HG03060 (cell line): ENCODE measurements at regions not wholly inside any gene's neighbourhood (a gene's known extent, or its start where the extent isn't known, plus 50 kb on each side); places are given as distances from the start of the nearest gene placed in this dataset.
A peak's percentile ranks its signal among the peaks of the same experiment; 100 is the strongest.
"Not testable (repeated sequence)": the region's sequence is repeated elsewhere in the genome, so short reads cannot be mapped to it uniquely, and the experiment has no call there.

Experiments
- ATAC-seq: cut with Tn5 transposase; IDR thresholded peaks from one replicate; pipeline ENCODE4 v1.9.1; 2021; ENCODE audit warnings: low read depth, moderate number of reproducible peaks; ENCODE audit not compliant: unreplicated experiment

DNA sequence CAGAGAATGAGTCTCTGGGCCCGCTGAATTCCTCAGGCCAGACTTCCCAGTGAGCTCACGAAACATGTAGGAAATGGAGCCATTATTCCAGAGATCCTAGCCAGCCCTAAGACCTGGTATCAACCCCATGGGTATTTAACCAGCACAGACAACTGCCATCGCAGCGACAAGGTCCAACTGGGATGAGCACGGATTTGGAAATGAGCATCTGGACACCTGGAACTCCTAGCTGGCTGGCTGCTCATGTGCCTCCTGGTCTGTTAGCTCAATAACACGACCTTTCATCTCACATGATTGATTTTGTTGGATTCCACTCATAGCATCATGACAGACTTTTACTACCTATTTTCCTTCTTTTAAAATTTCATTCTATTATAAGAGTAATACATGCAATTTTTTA is 51.0 kb downstream of the POU3F3 start:
- no peak for ATAC-seq

DNA sequence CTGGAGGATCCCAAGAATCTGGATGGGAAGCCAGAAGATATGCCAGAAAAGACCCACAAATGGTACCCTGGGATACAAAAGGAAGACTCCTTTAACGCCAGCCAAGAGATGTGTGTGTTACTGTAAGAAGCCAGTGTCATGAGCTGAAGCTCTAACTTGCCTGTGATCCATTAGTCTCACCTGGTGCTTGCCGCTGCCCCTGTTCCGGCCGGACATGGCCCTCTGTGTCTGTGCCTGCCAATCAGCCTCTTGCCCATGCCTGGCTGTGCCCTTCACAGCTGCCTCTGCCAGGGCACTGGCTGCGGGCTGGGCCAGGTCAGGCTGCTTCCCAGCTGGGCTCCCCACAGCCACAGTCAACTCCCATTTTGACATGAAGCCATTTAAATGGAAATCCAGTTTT is 55.4 kb downstream of the POU3F3 start:
- no peak for ATAC-seq

DNA sequence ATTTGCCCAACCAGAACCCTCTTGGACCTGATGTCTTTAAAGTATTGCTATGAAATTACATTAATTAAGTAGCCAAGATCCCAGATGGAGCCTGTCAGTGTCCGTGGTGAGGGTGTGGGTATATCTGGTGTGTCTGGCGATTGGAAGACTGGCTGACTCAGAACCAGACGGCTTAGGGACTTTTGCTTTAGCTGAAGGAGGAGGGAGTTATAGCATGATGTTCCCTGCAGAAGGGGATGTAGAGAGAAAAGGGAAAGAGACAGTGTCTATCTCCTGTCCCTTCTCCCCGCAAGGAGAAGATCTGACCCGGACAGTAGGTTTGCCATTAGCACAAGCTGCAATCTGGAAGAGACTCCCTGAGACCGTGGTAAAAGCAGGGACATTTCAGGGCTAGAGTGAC is 60.6 kb downstream of the POU3F3 start:
- no peak for ATAC-seq

DNA sequence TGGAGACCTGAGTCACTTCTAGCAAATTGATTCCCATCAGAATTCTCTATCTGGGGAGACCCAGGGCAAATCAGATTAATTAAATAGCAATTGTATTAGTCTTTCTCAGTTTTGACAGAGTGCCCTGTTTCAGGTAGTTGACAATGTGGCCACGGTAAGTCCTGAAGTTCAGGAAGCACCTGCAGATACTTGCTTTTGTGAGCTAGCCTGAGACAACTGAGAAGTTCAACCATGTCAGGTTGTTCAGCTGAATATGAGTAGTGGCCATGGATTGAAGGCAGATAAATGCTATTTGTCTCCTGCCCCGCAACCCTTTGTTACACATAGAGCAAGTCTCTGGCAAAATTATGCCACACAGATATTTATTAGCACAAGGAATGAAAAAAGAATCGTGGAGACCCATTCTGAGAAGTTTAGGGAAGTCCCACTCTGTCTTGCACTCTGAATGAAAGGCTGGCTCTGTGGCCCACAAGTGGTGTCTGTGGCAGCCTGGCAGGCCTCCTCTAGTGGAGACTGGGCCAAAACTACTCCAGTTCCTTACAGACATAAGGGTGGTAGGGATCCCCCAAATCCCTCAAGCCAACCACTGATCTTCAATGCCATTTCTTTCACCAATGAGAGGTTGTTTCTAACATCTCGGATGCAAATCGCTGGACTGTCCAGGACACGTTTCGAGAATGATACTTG is 61.3 kb downstream of the POU3F3 start:
- no peak for ATAC-seq

DNA sequence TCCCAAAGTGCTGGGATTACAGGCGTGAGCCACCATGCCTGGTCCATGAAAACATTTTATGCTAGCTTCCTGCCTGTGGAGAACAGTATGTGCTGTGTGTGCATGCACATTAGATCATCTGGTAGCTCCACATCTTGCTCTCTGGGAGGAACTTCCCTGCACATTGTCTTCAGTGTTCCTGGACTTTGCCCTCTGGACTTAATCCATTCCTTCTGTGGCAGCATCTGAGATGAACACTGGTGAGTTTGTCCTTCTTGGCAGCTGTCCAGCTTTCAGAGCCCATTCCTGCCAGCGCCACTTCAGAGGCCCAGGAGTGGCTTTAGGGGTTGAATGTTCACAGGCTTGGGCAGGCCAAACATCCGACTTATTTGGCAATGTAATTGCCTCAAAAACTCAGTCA is 65.2 kb downstream of the POU3F3 start:
- ATAC-seq, result no peak

DNA sequence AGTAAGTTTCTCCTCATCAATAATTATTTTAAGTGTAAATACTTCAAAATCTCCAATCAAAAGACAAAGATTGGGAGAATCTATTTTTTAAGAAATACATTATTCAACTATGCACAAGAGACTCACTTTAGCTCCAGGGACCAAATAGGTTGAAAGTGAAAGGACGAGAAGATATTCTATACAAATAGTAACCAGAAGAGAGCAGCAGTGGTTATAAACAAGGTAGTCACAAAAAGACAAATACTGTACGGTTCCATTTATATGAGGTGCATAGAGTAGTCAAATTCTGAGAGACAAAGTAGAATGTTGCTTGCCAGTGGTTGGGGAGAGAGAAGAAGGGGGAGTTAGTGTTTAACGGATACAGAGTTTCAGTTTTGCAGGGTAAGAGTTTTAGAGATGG is 69.8 kb downstream of the POU3F3 start:
- ATAC-seq, result no peak

DNA sequence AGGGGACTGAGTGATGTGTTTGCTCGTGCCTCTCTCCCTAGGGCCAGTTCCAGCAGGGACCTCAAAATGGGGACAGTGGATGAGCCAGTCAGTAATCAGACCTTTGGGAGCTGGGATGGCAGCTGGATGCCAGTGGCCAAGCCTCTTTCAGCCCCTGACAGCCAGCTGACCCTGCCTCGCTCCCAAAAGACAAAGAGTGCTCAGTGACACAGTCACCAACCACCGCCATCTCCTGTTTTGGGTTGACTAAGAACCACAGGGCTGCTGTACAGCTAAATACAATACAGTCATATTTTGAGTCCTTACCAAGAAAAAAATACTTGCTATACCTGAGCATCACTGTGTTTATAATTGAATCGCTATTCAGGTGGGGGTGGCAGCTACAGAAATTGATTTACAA is 75.7 kb downstream of the POU3F3 start:
- ATAC-seq, result no peak

DNA sequence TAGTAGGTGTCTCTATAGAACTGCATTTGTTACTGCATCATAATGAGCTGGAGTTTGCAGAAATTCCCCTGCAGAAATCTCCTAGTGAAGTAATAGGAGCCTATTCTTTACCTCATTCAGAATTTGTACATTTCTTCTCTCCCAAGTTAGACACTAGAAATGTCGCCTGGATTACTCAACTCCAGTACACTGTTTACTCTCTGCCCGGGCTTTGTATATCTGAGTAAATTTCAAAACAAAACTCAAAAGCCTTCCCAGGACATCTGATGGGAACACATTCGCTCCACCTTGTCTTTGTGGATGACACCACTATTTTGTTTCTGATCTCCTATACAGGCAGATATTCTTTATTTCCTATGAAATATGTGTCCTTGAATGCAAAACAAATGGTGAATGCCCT is 76.8 kb downstream of the POU3F3 start:
- ATAC-seq, result no peak

DNA sequence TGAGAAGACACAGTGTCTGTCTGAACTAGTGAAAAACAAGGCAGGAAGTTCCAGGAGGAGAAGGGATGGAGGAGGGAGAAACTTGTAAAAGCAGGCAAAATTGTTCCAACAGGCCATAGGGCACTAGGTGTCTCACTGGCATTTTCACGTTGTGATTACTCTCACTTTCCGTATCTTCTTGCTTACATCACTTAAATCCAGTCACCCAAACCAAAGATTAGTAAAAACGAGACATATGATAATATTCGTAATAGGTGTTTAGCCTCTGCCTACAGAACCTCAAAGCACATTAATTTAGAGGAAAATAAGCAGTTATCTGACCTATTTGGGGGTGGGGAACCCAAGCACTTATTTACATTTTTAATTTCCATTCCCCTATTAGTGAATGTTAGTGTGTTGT is 78.3 kb downstream of the POU3F3 start:
- no peak for ATAC-seq

DNA sequence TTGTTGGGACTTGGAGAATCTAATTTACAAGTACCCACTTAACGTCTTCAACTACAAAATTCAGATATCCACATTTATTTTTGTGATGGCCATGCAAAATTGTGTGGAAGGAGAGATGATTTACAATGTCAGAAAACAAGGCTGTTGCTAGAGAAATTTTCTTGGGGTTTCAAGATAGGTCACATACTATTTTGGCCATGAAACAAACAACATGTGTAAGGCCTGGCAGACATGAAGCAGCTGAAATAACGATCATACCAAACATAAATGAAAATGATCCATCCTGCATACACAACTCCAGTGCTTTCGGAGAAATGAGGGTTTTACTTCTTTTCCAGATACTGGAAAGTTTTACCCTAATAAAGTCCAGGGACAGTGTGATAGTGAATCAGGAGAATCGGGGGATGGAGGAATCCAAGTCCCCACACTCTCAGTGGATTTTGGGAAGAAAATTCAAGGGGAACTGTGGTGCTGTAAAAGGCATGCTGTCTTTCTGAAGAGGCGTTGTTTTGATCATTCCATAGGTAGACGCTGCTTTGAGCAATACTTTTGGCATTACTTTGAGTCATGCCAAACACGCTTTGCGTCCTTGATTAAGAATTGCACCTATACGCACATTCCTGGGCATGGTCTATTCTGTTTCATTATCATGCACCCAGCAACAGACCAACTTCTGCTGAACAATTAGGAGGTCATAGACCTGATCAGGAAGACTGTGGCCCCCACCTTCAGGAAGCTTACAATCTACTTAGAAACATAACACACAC is 79.4 kb downstream of the POU3F3 start:
- ATAC-seq, result no peak

DNA sequence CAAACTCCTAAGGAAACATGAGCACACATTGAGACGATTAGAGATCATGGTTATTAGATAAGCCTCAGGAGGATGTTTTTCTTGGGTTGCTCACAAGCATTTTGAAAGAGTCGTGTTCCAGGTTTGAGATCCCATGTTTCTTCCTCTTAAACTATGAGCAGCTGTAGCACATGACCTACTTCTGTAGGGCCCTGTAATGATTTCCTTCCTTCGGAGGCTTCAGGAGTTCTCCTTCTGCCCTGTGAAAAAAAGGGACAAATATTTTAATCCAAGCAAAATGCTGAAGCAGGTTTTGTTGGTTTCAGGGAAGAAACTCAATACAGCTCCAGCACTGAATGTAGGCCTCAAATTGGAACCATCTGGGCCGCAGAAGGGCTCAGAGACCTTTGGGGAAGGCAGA is 82.6 kb downstream of the POU3F3 start:
- ATAC-seq, result no peak

DNA sequence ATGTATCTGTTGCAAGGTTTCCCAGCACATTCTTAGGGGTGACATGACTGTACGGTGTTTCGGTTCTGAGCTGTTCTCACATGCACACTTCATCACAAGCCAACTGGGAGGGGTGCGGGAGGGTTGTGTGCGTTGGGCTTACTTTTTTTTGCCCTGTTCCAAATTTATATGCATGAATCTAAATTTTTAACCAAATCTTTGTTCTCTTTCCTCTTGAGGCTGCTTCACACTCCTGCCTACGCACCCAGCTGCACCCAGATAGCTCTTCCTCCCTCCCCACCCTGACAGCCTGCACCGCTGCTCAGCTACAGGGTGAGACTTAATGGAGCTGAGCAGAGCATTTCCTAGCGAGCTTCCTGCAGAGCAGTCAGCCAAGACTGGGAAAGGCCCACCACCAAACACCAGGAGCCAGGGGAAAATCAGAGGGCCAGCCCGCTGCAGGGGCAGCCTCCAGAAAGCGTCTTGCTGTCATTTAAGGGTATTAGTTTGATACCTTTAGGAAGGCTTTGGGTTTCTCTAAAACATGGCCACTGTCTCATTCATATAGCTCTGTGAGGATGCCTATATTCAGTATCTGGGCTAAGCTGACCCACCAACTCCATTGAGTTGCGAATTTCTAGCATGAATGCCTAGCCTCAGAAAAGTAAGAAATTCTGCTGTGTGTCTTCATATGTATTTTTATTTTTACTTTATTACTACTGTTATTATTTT is 84.5 kb downstream of the POU3F3 start:
- peak; percentile 84 for ATAC-seq

DNA sequence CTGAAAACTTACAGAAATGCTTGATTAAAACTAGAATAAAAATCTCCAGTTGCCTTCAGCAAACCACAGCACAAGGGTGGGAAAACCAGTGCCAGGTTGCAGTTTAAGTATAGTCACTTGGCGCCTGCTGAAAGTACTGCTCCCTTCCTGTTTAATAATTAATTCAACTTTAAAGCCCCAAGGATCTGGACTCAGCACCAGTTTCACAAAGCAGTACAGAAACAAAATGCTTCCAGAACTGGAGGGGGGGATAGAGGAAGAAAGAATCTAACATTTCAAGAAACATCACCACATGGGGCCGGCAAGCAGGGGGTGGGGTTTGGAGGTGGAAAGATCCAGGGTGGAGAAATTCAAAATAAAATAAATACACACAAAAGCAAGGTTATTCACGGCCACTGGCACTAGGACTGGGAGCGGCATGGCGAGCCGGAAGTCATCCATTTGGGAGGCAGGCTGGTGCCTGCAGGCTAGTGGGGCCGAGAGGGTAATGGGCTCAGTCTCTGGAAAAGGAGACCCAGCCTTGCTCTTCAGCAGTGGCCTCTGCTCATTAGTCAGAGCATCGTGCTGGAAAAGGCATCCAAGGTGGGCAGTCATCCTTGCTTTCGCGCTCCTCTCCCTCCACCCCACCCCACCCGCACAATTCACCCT is 85.8 kb downstream of the POU3F3 start:
- no peak for ATAC-seq

DNA sequence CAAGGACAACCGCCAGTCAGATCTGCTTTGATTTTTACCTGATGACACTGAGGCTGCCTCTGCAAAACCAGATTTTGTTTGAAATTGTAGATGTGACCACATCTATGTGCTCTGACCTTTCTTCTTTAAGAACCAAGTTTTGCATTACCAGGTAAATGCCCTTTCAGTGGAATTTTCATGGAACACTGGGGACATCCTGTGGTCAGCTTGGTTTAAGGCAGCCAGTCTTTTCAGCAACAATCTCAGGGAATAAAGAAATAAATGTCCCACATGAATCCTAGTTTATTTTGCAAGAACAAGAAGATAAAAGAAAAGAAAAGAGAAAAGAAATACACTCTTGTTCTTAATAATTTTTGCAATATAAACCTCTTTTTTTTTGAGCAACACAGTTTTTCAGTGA is 90.6 kb downstream of the POU3F3 start:
- ATAC-seq, result no peak

DNA sequence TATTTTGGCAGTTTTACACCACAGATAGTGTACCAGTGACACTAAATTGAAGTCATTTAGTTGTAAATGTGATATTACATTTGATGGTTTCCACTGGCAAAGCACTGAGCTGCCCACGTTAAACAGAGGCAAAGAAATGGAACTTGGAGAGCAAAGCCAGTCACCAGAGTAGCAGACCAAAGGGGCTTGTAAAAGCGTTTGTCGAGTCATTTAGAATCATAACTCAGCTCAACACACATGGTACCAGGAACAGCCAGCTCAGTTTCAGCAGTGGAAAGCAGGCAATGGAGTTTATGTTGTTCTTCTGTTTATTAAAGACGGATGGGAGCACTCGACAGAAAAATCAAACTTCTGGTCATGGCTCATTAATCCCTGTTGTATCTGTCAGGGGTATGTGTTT is 91.2 kb downstream of the POU3F3 start:
- no peak for ATAC-seq

DNA sequence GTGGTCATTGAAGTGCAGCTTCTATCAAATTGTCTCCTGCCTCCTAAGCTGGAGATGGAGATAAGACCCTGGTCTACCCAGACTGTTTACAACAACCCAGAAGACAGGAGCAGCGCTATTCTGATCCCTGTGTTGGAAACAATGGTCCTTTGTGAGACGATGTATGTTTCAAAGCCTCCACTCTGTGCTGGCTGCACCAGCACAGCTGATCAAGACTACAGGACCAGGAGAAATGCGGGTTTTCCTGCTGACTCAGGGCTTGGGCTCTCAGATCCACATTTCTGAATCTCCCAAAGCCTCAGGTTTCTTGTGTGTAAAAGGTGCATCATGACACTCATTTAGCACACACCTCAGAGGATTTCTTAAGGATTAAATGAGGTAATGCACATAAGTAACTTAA is 92.0 kb downstream of the POU3F3 start:
- ATAC-seq, result no peak

DNA sequence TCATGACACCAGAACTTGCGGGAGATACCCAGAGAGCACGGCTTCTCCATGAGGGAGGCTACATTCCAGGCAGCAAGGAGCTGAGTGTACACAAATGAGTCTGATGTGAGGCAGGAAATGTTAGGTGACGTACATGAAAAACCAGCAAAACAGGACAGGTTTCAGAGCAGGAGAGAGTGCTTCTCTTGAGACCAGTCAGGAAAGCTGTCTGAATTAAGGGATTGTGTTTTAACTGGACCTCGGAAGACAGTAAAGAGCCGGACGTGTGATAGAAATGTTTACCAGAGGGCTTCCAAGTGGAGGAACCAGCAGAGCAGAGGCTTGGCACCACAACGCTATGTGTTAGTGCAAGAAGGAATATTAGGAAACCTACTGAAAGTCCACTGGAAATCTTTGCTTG is 90.4 kb upstream of the MRPS9 start:
- not testable (repeated sequence) for ATAC-seq

DNA sequence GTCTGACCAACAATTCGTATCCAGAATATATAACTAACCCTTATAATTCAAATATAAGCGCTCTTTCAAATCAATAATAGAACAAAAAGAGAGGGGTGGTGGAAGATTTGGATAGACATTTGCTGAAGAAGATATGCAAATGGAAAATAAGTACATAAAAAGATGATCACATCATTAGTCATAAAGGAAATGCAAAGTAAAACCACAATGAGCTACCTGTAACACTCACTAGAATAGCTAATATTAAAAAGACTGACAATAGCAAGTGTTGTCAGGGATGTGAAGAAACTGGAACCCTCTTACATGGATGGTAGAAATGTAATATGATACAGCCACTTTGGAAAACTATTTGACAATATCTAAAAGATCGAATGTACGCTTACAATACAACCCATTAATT is 84.9 kb upstream of the MRPS9 start:
- no peak for ATAC-seq

DNA sequence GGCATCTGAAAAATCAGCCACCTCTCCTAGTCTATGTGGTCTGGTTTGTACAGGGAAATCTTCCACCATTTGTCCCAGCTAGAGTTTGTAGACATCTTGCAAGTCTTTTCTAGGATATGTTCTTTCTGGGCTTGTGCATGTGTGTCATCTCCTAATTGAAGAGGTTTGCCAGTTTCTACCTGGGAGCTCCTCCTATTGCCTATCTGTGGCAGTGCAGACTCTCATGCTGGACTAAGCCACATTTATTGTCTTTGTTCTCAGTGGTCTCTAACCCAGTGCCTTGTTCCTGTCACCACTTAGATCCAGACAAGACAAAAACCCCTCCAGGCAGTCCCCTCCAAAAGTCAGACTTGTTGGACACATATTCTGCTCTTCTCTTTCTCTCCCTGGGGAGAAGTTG is 72.0 kb upstream of the MRPS9 start:
- ATAC-seq, result no peak

DNA sequence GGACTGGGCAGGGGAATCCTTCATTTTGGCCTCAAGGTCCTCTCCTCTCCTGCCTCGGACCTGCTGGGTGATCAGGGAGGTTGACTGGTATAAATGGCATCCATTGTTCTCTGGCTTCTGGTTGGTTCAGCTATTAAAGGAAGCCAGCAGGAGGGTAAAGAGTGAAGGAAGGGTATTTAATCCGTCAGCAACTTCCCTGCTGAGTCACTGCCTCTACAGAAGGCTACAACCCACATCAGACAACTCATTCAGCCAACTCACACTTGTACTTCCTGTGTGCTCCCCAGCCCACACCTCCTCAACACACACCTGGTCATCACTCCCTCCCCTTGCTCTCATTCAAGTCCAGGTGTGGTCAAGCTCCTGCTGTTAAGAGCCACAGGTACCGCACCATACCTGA is 68.3 kb upstream of the MRPS9 start:
- ATAC-seq, result no peak

DNA sequence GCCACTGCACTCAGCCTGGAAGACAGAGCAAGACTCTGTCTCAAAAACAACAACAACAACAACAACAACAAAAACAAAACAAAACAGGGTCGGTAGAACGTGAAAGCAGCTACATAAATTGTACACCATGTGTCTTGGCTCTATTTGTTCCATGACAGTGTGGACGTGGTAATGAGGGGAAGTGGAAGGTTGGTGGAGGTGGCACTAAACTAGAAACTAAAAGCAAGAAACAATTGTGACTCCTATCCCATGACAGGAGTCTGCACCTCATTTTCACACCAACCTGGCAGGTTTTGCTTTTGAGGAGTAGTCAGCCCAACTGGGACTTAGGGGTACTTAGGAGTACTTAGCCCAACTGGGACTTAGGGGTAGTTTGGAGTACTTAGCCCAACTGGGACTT is 62.5 kb upstream of the MRPS9 start:
- no peak for ATAC-seq
